OCI-LY7 (cell line): ENCODE measurements at regions not wholly inside any gene's neighbourhood (a gene's known extent, or its start where the extent isn't known, plus 50 kb on each side); places are given as distances from the start of the nearest gene placed in this dataset.

Source experiments
- BruUV-seq: library from RNA; stranded (reverse); fragments of 400-500 nt; replicated peaks from 2 replicates; lab custom pipeline; 2021; lab: Mats Ljungman, UMichigan
- CTCF ChIA-PET: fragments of 300-600 bp; sonication (Branson Sonifier 250); formaldehyde crosslinking; loops from one replicate; lab custom pipeline; 2022; ENCODE audit warnings: antibody characterized with exemption; ENCODE audit not compliant: unreplicated experiment; lab: Charles Lee
- POLR2A ChIA-PET: fragments of 300-600 bp; sonication (Branson Sonifier 250); formaldehyde crosslinking; loops from one replicate; lab custom pipeline; 2022; ENCODE audit warnings: antibody characterized with exemption; lab: Charles Lee
- DNase-seq: peaks from one replicate; pipeline ENCODE4 v3.0.0-alpha.2; 2015; ENCODE audit warnings: low spot score
- H2AFZ ChIP-seq: fragments of 200-600 bp; sonication (generic), shearing (Covaris generic); 2 replicates; pipeline ENCODE4 v1.6.1; 2014; ENCODE audit warnings: mild to moderate bottlenecking, antibody characterized with exemption, low read length, moderate library complexity
- H3K27ac ChIP-seq: fragments of 200-600 bp; sonication (generic); 2 replicates; pipeline ENCODE4 v1.5.1; 2014; ENCODE audit warnings: mixed run types, low read depth, mild to moderate bottlenecking, moderate library complexity, low read length, inconsistent platforms; ENCODE audit not compliant: poor library complexity, severe bottlenecking
- H3K36me3 ChIP-seq: fragments of 200-600 bp; sonication (generic); 2 replicates; pipeline ENCODE4 v1.6.1; 2014; ENCODE audit warnings: mild to moderate bottlenecking, antibody characterized with exemption, low read length, moderate library complexity, mixed read lengths; ENCODE audit not compliant: insufficient read depth
- H3K4me1 ChIP-seq: fragments of 200-600 bp; sonication (generic); 2 replicates; pipeline ENCODE4 v1.5.1; 2014; ENCODE audit warnings: mild to moderate bottlenecking, low read length; ENCODE audit not compliant: insufficient read depth, poor library complexity, severe bottlenecking
- H3K4me2 ChIP-seq: fragments of 200-600 bp; sonication (generic); 2 replicates; pipeline ENCODE4 v1.6.1; 2014; ENCODE audit warnings: mild to moderate bottlenecking, low read length
- H3K4me3 ChIP-seq: fragments of 200-600 bp; sonication (generic); 2 replicates; pipeline ENCODE4 v1.5.1; 2014; ENCODE audit warnings: mild to moderate bottlenecking, low read depth, low read length; ENCODE audit not compliant: poor library complexity, severe bottlenecking
- H3K79me2 ChIP-seq: fragments of 200-600 bp; sonication (generic); 2 replicates; pipeline ENCODE4 v1.6.1; 2016; ENCODE audit warnings: low read depth, mild to moderate bottlenecking, low read length, moderate library complexity, mixed read lengths; ENCODE audit not compliant: insufficient read depth
- H3K9me2 ChIP-seq: fragments of 200-600 bp; sonication (generic); 2 replicates; pipeline ENCODE4 v1.6.1; 2016; ENCODE audit warnings: mild to moderate bottlenecking, low read length, mixed read lengths; ENCODE audit not compliant: insufficient read depth
- H3K9me3 ChIP-seq: fragments of 200-600 bp; sonication (generic); 2 replicates; pipeline ENCODE4 v1.6.1; 2014; ENCODE audit warnings: mild to moderate bottlenecking, mixed run types, low read length, mixed read lengths
- H4K20me1 ChIP-seq: fragments of 200-600 bp; sonication (generic); 2 replicates; pipeline ENCODE4 v1.6.1; 2014; ENCODE audit warnings: mild to moderate bottlenecking, antibody characterized with exemption, low read length, moderate library complexity, mixed read lengths; ENCODE audit not compliant: insufficient read depth
- EZH2phosphoT487 ChIP-seq: fragments of 200-600 bp; sonication (generic); IDR thresholded peaks from 2 replicates; pipeline ENCODE4 v1.6.1; 2018; ENCODE audit warnings: low read depth, borderline replicate concordance, mild to moderate bottlenecking, mixed run types, antibody characterized with exemption, low read length, moderate library complexity, mixed read lengths
- intact Hi-C: fragments of 100-400 bp; cut with micrococcal nuclease; formaldehyde crosslinking; loops from one replicate; pipeline ENCODE4 v1.10.0; 2022; ENCODE audit not compliant: unreplicated experiment
- TF ChIP-seq, protein P1 (sequence below): fragments of 200-600 bp; sonication (generic); conservative IDR thresholded peaks from 2 replicates; pipeline ENCODE4 v1.5.1; 2014; ENCODE audit warnings: mild to moderate bottlenecking, antibody characterized with exemption, low read length, moderate library complexity, mixed read lengths

DNA sequence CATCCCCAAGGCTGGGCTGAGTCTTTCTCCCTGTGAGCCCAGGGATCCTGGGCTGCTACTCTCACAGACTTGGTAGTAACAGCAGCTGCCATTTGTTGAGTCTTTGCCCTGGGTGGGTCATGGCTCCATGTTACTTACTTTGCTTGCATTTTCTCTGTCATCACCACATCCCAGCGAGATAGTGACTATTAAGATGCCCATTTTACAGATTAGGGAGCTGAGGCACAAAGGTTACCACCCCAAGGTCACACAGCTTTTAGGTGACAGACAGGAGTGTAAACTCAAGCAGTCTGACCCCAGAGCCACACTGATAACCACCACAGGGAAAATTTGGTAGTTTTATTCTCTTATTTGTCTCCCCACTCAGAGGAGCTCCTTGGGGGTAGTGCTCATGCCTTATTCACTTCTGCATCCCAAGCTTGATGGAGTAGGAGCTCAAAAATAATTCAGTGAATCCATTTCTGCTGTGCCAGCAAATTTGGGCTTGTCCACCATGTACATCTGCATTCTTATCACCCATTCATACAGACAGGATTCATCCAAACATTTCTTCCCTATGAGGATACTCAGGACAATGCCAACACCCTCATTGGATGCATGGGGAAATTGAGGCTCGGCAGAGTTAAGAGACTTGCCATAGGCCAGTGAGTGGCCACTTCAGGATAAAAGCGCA is 263.2 kb downstream of the CBLN1 start:
- Histone ChIP-seq H3K4me1 (no peaks in the 10 kb centered on the region), H3K79me2 (no peaks in the 10 kb centered on the region), H4K20me1 (no peaks in the 10 kb centered on the region), H3K4me2 (no peak overlapping the region), H3K9me2 (no peaks in the 10 kb centered on the region), H3K9me3 (no peaks in the 10 kb centered on the region), H3K36me3 (no peaks in the 10 kb centered on the region), H3K4me3 (no peak overlapping the region), H2AFZ (no peak overlapping the region), H3K27ac (no peak overlapping the region)
- ChIA-PET POLR2A (no interaction called here), CTCF (no interaction called here)
- no peak for DNase-seq
- TF ChIP-seq, protein P1, sequence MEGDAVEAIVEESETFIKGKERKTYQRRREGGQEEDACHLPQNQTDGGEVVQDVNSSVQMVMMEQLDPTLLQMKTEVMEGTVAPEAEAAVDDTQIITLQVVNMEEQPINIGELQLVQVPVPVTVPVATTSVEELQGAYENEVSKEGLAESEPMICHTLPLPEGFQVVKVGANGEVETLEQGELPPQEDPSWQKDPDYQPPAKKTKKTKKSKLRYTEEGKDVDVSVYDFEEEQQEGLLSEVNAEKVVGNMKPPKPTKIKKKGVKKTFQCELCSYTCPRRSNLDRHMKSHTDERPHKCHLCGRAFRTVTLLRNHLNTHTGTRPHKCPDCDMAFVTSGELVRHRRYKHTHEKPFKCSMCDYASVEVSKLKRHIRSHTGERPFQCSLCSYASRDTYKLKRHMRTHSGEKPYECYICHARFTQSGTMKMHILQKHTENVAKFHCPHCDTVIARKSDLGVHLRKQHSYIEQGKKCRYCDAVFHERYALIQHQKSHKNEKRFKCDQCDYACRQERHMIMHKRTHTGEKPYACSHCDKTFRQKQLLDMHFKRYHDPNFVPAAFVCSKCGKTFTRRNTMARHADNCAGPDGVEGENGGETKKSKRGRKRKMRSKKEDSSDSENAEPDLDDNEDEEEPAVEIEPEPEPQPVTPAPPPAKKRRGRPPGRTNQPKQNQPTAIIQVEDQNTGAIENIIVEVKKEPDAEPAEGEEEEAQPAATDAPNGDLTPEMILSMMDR = no peak
- no peak for TF ChIP-seq EZH2phosphoT487
- no TSS peak for BruUV-seq
- intact Hi-C loops = no loop called here

DNA sequence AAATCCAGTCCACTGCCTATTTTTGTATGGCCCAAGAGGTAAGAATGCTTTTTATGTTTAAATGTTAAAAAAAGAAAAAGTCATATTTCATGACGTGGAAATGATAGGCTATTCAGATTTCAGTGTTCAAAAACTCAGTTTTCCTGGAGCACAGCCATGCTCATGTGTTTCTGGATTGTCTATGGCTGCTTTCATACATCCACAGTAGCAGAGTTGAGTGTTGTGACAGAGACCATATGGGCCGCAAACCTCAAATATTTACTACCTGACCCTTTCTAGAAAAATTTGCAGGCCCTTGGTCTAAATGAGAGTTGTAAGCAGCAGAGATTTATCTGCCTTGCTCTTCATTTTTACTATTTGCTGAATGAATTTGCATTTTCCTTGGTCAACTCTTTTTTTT is 264.1 kb downstream of the CBLN1 start:
- H3K9me3 ChIP-seq = no peaks in the 10 kb centered on the region
- no peak overlapping the region for H2AFZ ChIP-seq
- H3K9me2 ChIP-seq = no peaks in the 10 kb centered on the region
- intact Hi-C loops = no loop called here
- no peaks in the 10 kb centered on the region for H3K36me3 ChIP-seq
- BruUV-seq = no TSS peak
- DNase-seq = no peak
- H3K4me3 ChIP-seq = no peak overlapping the region
- POLR2A ChIA-PET = no interaction called here
- TF ChIP-seq, protein P1 = no peak
- TF ChIP-seq EZH2phosphoT487 = no peak
- H3K4me1 ChIP-seq = no peaks in the 10 kb centered on the region
- H4K20me1 ChIP-seq = no peaks in the 10 kb centered on the region
- H3K79me2 ChIP-seq = no peaks in the 10 kb centered on the region
- H3K27ac ChIP-seq = no peak overlapping the region
- no peak overlapping the region for H3K4me2 ChIP-seq
- CTCF ChIA-PET = no interaction called here

DNA sequence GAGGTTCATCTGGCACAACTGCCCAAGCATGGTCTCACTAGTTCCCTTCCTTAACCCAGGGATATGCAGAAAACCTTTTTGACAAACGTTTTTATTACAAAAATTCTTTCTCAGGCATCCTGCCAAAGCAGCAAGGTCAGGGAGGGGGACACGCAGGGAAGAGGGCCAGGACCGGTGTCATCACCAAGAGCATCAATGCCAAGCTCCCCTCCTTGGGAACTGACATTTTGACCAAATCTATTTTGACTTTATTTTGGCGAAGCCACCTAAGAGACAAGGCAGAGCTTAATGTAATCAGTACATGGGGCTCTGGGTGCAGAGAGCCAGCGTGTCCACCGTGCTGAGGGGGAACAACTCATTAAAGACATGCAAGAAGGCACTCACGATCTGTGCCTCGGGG is 265.2 kb downstream of the CBLN1 start:
- CTCF ChIA-PET = no interaction called here
- Histone ChIP-seq H3K4me1 (no peaks in the 10 kb centered on the region), H3K9me2 (no peaks in the 10 kb centered on the region), H3K79me2 (no peaks in the 10 kb centered on the region), H3K9me3 (no peaks in the 10 kb centered on the region), H3K27ac (no peak overlapping the region), H4K20me1 (no peaks in the 10 kb centered on the region), H3K4me3 (no peak overlapping the region), H3K36me3 (no peaks in the 10 kb centered on the region), H2AFZ (no peak overlapping the region), H3K4me2 (no peak overlapping the region)
- BruUV-seq = no TSS peak
- TF ChIP-seq, protein P1 = no peak
- intact Hi-C loops = no loop called here
- POLR2A ChIA-PET = no interaction called here
- DNase-seq = no peak
